ENCODE measurements at regions not wholly inside any gene's neighbourhood (a gene's known extent, or its start where the extent isn't known, plus 50 kb on each side); places are given as distances from the start of the nearest gene placed in this dataset.

DNA sequence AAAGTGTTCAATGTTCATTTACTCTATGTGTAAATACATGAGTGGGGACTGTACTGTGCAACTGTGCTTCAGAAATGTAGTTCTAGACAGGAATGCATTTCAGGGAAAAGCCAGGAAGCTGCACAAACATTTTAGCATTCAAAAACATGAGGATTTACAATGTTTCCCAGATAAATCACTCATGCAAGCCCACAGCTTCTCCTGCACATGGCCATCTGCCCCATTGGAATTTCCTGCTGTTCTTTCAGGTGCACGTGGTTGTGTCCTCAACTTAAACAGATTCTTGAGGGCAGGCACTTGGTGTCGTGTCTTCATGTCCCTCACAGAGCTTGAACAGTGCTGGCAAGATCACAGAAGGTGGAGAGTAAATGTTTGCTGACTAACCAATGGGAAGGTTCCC, 101.5 kb downstream of the UNC5CL start:
- DNase-seq: no peak

DNA sequence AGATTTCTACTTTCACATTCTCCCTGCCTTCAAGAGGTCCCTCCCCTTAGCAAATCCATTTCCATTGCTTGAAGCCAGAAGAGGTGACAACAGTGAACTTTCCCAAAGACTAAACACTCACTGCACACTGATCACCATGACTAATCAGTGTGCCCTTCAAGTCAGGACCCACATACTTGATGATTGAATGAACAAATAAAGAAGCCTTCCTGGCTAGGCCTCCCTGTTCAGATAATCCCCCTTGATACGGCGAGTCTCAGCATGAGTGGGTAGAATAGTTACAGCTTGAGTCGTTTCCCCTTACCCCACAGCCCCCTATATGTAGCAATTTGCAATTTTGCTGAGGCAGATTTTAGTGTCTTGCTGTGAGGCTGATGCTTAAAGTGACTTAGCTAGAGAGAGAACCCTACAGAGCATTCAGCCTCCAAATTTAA, 102.2 kb downstream of the UNC5CL start:
- no peak for DNase-seq

DNA sequence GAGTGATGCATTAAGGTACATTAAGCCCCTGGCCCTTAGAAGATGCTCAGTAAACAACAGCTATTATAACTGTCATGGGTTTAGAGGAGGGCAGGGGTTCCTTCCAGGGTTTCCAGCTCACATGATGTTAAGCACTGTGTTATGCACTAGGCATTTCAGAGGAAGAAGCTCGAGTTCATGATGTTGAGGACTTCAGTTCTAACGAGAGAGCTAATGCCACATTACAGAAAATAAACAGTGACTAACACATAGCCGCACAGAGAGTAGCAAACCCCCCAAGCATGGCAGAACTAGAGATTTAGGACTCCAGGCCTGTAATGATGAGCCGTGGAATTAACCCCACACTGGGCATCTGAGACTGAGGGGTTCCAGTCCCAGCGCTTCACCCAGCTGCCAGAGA, 105.2 kb downstream of the UNC5CL start:
- no peak for DNase-seq

DNA sequence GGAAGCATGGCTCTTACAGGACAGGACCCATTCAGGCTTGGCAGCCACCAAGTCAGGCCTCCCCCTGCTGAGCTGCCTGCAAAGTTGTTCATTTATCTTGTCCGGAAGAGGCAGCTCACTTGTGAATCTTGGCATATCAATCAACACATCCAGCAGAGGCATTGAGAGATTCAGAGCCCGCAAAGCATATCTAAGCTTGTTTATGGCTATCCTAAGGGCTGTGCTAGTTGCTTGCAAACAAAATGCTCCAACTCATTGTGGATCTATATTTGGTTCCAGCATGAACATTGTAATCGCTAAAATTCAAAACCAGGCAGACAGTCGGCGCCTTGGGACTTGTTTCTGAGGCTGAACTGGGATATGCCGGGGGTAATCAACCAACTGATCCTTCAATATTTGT, 106.1 kb downstream of the UNC5CL start:
- DNase-seq: no peak

DNA sequence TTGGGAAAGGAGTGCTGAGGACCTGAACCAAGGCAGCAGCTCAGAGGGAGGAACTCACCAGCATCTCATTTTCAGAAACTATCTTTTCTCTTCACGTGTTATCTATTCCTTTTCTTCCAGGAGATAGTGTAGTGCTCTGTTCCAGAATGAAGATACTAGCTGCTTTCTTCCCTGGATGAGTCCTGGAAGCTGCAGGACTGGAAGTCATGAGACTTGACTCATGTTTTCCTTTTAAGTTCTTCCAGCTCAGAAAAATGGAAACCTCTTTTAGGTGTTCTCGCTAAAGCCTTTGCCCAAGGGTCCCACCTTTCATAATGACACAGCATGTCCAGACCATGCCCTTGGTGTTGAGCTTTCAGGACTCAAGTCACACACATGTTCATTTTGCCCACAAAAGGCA, 106.7 kb downstream of the UNC5CL start:
- no peak for DNase-seq

DNA sequence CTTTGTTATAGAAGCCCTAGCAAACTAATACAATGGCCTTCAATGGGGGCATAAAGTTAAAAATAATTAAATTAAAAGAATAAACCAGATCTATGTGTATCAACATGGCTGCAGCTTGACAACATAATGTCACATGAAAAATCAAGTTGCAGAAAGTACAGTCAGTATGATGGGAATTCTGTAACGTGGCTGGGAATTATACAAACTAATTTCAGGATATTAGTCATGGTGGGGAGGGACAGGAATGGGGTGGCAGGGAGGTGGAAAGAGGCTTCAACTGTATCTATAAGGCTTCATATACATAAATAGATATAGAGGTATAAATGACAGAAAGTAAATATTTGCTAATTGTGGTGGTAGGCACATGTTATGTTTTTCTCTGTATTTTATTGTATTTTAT, 107.1 kb downstream of the UNC5CL start:
- DNase-seq: no peak

DNA sequence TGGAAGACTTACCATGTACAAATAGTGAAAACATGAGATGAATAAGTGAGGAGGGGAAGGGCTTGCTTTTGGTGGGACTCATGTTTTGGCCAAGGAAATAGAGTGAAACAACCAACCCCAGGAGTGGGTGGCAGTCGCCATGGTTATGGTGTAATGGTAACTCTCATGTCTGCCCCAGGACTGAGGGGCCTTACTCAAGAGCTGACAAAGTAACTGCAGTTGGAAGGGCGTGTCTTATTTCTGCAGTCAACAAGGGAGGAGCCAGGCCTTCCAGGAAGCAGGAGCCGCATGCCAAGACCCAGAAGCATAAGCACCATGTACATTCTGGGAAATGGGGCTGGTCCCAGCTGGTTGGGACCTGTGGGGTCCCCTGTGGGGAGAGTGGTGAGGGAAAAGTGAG, 108.5 kb downstream of the UNC5CL start:
- peak; percentile 7 for DNase-seq

DNA sequence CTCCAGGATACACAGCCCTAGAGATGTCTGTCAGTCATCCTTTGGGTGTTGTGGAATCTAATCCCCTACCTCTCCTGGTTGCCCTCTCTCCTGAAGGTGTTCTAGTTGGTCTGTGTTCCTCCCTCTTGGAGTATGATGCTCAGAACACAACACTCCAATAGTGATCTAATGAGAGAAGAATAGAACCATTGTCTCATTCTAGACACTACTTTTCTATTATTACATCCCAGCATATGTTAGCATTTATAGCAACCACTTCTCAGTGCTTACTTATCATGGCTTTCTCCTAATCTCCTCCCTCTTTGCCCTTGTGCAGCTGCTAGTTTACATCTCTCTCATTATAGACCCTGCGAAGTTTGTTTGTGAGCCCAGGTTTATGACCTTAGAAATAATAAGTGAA, 109.0 kb downstream of the UNC5CL start:
- no peak for DNase-seq

DNA sequence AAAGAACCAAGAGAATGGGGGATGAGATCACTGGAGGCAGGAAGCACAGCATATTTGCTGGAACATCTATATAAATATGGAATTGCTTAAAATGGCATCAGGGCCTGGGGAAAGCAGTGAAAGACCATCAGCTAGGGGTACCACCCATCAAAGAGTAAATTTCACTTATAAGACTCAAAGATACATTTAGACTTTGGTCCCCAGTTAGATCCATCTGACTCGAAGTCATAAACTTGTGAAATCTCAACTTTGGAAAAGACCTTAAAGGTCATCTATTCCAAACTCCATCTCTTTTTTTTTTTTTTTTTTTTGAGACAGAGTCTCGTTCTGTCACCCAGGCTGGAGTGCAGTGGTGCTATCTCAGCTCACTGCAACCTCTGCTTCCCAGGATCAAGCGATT, 109.8 kb downstream of the UNC5CL start:
- DNase-seq: no peak

DNA sequence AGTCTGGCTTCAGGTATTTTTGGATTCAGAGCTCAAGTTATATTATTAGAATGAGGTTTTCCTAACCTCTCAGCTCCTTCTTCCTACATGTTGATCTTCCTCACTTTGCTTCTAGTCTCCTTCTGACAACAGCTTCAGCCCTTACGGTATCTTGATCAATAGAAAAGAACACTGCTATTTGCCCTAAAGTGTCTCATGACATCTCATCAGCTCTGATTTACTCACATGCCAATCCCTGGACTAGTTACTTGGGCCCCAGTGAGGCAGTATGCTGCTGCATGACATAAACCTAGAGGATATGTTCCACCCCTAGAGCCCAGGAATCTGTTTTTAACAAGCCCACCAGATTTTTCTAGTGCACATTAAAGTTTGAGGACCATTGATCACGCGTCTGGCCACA, 110.3 kb downstream of the UNC5CL start:
- DNase-seq: no peak

DNA sequence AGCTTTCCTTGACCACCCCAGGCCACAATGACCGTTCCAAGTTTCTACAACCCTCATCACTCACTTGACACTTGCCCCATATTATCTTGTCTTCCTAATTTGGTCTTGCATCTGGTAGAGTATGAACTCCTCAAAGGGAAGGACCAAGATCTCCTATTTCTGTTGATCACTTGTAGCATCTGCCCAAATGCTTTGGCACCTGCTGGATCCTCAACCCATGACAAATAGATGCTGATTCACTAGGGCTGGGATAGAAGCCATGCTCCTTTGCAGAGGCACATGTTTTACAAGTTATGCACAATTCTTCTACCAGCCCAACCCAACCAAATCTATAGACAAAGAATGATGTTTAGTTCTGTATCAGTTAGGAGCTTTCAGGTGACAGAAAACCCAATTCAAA, 110.7 kb downstream of the UNC5CL start:
- DNase-seq: no peak

DNA sequence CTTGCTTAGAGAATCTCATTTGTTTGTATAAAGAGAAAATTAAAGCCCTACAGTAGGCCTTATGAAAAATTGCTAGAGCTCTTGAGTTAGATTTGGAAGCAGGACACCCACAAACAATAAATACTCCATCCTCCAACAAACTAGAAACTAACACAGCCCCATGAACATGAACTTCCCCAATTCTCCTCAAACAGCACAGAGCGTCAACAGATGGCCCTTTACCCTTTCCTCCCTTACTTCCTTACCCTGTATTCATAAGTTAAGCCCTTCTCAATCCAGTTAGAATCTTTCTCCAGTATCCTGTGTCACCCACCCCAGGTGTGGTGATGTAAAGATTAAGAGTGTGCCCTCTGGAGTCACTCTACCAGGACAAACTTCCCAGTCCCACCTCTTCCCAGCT, 113.7 kb downstream of the UNC5CL start:
- DNase-seq: no peak

DNA sequence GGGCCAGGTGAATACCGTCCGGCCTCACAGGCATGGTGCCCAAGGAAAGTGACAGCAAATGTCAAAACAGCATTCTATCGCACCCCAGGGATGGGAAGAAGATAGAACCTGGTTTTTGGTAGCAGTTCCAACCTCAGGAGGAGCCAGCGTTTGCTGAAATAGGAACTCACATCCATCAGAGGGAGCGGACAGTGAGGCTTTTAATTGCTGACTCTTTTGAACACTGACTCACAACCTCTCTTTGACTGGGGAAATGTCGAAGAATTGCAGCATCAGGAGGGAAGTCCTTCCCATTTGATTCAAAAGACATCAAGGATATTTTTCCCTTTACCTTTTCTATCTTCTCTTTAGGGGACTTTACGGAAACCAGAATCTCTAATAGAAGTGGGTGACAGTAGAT, 114.2 kb downstream of the UNC5CL start:
- no peak for DNase-seq

DNA sequence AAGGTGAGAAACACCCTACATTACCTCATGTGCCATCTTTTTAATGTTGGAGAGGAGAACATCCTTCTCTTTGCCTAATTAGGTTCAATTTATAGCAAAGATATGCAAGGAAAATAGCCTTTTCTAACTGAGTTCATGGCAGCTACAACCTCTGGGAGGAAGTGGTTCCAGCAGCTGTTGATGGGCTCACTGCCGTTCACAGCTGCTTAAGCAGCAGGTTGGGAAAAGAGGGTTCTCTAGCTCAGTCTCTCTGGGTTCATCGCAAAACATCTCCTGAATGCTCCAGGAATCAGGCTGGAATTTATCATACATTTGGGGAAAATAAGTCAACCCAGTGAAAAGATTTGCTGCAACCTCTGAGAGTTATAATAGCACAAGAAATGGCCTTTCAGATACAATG, 115.1 kb downstream of the UNC5CL start:
- no peak for DNase-seq

DNA sequence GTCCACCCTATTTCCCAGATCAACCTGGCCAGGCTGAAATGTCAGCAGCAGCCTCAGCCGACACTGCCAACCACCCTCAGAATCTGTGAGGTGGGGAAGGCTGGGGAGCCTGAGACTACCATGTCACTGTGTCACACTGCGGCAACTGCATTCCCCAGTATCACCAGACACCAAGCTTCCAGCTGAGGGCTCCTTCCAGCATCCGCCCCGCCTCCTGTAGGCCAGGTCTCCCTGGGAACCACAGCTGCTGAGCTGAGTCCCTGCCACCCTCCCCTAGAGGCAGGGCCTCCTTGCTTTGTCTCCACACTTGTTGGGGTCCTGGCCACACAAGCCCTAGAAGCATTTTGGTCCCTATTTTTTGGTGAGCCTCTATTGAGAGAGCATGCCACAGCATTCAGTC, 115.7 kb downstream of the UNC5CL start:
- no peak for DNase-seq

DNA sequence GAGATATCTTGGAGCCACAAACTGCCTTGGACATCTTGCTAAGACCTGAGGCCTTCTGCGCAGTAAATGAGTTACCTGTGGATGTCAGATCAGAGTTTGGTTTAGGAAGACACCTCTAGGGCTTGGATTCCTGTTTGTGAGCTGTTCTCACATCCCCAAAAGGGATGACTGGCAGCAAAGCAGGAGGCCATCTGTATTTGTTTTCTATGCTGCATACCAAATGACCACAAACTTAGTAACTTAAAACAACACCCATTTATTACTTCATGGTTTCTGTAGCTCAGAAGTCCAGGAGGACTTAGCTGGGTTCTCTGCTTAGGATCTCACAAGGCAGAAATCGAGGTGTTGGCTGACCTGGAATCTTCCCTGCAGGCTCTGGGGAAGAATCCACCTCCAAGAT, 116.7 kb downstream of the UNC5CL start:
- no peak for DNase-seq

DNA sequence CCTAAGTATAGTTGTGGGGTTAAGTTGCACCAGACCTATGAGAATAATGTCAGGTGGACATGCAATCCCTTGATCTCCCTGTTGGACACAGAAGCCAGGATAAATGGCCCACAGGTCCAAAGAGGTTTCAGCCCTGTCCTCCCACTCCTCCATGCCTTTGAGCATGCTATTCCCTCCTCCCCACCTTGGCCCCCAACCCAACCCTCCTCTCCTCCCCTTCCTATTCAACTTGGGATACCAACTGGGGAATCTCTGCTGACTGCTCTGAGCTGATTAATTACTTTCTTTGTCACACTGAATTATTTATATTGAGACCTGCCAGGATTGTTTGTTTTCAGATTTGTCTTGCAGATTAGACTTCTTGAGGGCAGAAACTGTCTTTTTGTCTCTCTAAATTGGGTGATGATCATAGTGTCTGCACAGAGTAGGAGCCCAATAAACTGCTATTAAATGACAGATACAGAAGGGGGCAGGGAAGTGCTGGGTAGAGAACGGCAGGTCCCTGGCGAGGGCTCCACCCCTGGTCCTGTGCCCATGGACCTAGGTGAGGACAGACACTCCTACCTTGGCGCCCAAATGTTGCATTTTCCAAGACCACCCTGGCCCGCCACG, 120.9 kb downstream of the UNC5CL start:
- no peak for DNase-seq

DNA sequence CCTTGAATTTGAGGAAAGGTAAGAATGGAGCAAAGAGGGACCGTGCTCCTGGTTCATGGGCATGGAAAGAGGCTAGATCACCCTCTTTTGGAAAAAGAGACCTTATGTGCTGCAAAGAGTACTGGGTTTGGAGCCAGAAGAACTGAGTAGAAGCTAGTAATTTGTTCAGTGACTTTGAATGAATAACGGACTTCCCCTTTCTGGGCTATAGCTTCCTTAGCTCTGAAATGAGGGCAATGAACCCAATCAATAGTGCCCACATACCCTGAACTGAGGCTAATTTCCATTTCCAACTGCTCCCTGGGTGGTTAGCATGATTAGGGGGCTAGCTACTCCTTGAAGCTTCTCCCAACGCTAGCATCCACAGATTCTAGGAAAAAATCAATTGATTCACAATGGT, 121.4 kb downstream of the UNC5CL start:
- DNase-seq: no peak

DNA sequence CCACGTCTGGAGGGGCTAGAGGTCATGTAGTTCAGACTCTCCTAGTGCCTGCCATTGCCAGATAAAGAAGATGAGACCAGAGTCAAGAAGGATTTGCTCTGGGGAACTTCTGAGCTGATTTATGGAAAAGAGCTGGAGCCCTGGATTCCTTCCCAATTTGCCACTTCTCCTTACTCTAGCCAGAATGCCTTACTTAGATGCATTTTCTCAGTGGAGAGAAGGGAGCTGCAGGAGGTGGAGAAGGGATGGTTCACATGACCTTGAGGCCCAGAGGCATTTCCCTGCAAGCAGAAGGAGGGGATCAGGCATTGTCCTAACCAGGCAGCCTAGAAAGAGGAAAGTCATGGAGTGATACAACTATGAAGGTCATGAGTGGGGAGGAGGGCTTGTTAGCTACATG, 122.2 kb downstream of the UNC5CL start:
- DNase-seq: no peak

DNA sequence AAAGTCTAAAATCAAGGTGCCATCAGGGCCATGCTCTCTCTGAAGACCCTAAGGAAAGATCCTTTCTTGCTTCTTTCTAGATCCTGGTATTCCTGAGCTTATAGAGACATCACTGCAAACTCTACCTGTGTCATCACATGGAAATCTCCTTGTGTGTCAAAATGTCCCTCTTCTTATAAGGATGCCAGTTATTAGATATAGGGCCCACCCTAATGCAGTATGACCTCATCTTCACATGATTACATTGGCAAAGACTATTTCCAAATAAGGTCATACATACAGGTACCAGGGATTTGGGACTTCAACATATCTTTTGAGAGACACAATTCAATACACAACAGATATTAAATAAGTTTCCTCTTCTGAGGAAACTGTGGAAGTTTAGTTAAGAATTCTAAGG, 123.9 kb downstream of the UNC5CL start:
- DNase-seq: no peak

DNA sequence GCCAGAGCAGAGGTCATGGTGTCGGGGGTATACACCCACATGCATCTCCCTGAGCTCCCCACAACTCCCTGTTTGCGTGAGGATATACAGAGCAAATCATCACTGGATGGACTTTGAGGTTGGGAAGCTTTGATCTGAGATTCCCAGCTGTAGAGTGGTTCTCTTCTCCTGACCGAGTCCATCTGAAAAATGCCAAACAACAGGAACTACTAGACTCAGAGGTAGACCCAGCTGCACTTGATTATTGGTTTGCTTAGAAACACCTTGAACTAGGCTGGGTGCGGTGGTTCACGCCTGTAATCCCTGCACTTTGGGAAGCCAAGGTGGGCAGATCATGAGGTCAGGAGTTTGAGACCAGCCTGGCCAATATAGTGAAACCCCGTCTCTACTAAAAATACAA, 125.0 kb downstream of the UNC5CL start:
- no peak for DNase-seq

DNA sequence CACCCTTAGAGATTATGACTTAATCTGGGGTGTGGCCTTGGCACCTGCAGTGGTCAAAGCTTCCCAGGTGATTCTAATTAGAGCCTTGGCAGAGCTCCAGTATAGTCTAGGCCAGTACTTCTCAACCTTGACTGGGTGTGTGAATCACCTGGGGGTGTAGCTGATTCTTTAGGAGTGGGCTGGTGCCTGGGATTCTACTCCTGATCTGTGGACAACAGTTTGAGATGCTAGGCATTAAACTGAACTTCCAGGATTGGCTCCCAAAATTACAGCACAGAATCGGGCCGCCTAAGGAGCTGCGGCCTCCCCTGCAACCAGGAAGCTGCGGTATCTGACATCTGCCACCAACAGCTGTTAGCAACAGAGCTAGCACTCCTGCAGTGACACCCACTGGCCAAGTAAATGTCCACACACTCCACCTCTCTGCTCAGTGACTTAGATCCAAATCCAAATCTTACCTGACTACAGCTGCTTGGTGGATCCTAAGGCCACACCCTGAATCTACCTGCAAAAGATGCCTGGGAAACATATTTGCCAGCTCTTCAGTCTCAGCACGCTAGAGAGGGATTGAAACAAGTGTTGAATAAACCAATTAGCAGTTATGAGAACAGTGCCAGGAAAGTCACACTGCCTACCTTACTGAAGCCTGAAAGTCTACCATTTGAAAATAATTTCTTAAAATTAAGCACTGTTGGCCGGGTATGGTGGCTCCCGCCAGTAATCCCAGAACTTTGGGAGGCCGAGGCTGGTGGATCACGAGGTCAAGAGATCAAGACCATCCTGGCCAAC, 126.7 kb downstream of the UNC5CL start:
- DNase-seq: peak; percentile 18

DNA sequence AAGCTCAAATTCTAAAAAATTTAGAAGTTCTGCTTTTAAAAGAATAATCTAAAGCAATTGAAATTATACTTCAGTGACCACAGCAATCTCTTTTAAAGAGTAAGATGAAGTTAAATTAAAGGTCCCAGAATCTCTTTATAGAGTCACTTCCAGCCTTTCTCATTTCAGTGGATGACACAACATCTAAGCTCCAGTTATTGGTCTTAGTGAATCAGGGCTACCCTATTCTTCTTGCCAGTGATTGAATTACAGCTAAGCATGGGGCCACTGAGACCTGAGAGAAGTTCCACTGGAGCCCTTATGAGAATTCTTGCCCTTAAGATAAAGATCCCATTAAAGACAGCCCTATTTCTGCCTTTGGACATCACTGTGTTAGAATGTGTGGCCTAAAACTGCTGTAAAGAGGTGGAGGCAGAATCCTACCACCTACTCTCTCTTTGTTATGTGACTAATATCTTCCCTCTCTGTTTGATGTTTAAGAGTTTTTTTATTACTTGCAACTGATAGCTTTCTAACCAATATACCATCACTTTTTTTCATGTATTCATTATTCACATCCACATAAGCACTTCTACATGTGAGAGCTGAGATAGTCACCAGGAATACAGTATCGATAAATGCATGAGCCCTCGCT, 128.6 kb downstream of the UNC5CL start:
- no peak for DNase-seq

DNA sequence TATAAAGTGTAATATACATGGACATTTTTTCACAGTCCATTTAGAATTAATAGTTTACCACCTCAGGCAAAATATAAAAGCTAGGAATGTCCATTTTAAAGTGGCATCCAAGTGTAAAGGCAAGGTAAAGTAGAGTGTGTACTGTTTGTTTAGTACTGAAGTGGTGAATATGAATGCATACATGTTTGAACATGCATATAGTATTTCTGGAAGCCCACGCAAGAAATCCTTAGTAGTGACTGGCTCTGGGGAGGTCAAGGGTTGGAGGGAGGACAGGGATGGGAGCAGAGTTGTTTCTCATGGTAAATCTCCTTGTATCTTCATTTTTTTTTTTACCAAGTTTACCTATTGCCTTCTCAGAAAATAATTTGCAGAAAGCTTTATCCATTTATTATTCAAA, 129.2 kb downstream of the UNC5CL start:
- DNase-seq: no peak

Data from inflammatory macrophage treated with lipopolysaccharide for 4 hours (primary cell).